Hepatocyte (in vitro differentiated cells): ENCODE measurements at regions not wholly inside any gene's neighbourhood (a gene's known extent, or its start where the extent isn't known, plus 50 kb on each side); places are given as distances from the start of the nearest gene placed in this dataset.

Experiments
- DNase-seq: peaks from one replicate; pipeline ENCODE4 v3.0.0-alpha.2; 2016; ENCODE audit warnings: low spot score
- H2AFZ ChIP-seq: fragments of 200-600 bp; sonication (generic); 2 replicates; pipeline ENCODE4 v1.6.0; 2016; ENCODE audit warnings: antibody characterized with exemption, mild to moderate bottlenecking
- H3K27ac ChIP-seq: fragments of 200-600 bp; sonication (generic); 2 replicates; pipeline ENCODE4 v1.5.1; 2016; ENCODE audit warnings: mild to moderate bottlenecking
- H3K27me3 ChIP-seq: fragments of 200-600 bp; sonication (generic); 2 replicates; pipeline ENCODE4 v1.6.1; 2016
- H3K36me3 ChIP-seq: fragments of 200-600 bp; sonication (generic); replicated peaks from 2 replicates; pipeline ENCODE4 v1.5.1; 2016; ENCODE audit warnings: low read depth; ENCODE audit not compliant: insufficient read depth
- H3K4me1 ChIP-seq: fragments of 200-600 bp; sonication (generic); 2 replicates; pipeline ENCODE4 v1.5.1; 2016; ENCODE audit warnings: mild to moderate bottlenecking, moderate library complexity; ENCODE audit not compliant: insufficient read depth
- H3K4me2 ChIP-seq: fragments of 200-600 bp; sonication (generic); 2 replicates; pipeline ENCODE4 v1.6.0; 2016
- H3K4me3 ChIP-seq: fragments of 200-600 bp; sonication (generic); 2 replicates; pipeline ENCODE4 v1.5.1; 2016; ENCODE audit warnings: mild to moderate bottlenecking
- H3K79me2 ChIP-seq: fragments of 200-600 bp; sonication (generic); 2 replicates; pipeline ENCODE4 v1.6.0; 2017; ENCODE audit warnings: mild to moderate bottlenecking
- H3K9me2 ChIP-seq: fragments of 200-600 bp; sonication (generic); replicated peaks from 2 replicates; pipeline ENCODE4 v1.6.0; 2017; ENCODE audit warnings: mild to moderate bottlenecking; ENCODE audit not compliant: insufficient read depth
- H3K9me3 ChIP-seq: fragments of 200-600 bp; sonication (generic); 2 replicates; pipeline ENCODE4 v1.5.1; 2016; ENCODE audit warnings: low read depth, mild to moderate bottlenecking
- H4K20me1 ChIP-seq: fragments of 200-600 bp; sonication (generic); 2 replicates; pipeline ENCODE4 v1.6.0; 2016; ENCODE audit warnings: mild to moderate bottlenecking; ENCODE audit not compliant: insufficient read depth, poor library complexity, severe bottlenecking
- EZH2 ChIP-seq: fragments of 200-600 bp; sonication (generic); IDR thresholded peaks from 2 replicates; pipeline ENCODE4 v1.6.1; 2016; ENCODE audit warnings: antibody characterized with exemption, mild to moderate bottlenecking, borderline replicate concordance
- EZH2phosphoT487 ChIP-seq: fragments of 200-600 bp; sonication (generic); IDR thresholded peaks from one replicate; pipeline ENCODE4 v1.6.1; 2018; ENCODE audit warnings: antibody characterized with exemption, mild to moderate bottlenecking, low read depth, moderate library complexity; ENCODE audit not compliant: unreplicated experiment, severe bottlenecking
- WGBS: methylation state at CpG from one replicate; pipeline ENCODE4 v1.1.6; 2016; ENCODE audit warnings: low lambda C conversion rate; ENCODE audit errors: missing lambda C conversion rate; 5-methylcytosine and 5-hydroxymethylcytosine counted together
- TF ChIP-seq, protein P1 (sequence below): fragments of 200-600 bp; sonication (generic); IDR thresholded peaks from 2 replicates; pipeline ENCODE4 v1.5.1; 2016; ENCODE audit warnings: antibody characterized with exemption, mild to moderate bottlenecking; ENCODE audit not compliant: poor library complexity

DNA sequence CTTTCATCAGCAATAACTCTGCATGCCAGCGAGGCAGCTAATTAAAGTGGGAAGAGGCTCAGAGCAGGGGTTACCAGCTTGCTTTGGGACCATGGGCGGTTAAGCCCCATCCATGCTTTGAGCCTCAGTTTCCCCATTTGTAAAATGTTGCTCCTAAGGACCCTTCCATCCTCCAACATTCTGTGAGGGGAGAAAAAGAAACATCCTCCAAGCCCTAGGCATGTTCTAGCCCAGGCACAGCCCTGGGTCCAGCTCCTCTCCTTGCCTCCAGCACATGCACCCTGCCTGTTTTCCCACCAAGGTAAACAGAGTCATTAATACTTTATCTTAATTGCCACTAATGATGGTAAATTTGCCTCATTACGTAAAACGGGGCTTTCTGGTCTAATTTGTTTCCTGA, 113.3 kb upstream of the MYCN start:
- no peaks in the 10 kb centered on the region for H3K36me3 ChIP-seq
- no peak overlapping the region for H3K4me2 ChIP-seq
- H2AFZ ChIP-seq: no peak overlapping the region

DNA sequence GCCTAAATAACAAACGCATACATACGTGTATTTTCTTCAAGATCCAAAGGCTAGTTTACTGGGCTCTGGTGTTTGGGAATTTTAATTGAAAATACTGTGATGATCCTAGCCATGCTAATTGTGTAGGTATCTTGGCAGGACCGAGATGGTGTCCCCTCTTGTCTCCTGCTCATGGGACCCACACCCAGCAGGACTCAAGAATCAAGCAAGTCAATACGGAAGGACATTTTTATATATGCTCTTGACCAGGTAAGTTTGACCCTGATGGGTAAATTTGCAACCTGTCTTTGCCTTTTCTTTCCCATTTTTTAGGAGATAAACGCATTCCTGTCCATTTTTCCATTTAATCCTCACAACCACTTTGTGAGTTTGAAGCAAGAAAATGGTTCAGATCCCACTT, 111.8 kb upstream of the MYCN start:
- Histone ChIP-seq H3K27ac (no peak overlapping the region), H3K9me2 (no peaks in the 10 kb centered on the region), H3K36me3 (no peaks in the 10 kb centered on the region), H2AFZ (no peak overlapping the region), H4K20me1 (no peaks in the 10 kb centered on the region), H3K4me3 (no peak overlapping the region), H3K9me3 (no peaks in the 10 kb centered on the region), H3K4me1 (peaks cover 12% of the 10 kb centered on the region), H3K79me2 (no peaks in the 10 kb centered on the region), H3K4me2 (no peak overlapping the region), H3K27me3 (no peaks in the 10 kb centered on the region)
- WGBS: 92% methylated on average over 5 of the region's 5 CpGs
- no peak for DNase-seq
- TF ChIP-seq EZH2 (no peak), EZH2phosphoT487 (no peak)
- TF ChIP-seq, protein P1, sequence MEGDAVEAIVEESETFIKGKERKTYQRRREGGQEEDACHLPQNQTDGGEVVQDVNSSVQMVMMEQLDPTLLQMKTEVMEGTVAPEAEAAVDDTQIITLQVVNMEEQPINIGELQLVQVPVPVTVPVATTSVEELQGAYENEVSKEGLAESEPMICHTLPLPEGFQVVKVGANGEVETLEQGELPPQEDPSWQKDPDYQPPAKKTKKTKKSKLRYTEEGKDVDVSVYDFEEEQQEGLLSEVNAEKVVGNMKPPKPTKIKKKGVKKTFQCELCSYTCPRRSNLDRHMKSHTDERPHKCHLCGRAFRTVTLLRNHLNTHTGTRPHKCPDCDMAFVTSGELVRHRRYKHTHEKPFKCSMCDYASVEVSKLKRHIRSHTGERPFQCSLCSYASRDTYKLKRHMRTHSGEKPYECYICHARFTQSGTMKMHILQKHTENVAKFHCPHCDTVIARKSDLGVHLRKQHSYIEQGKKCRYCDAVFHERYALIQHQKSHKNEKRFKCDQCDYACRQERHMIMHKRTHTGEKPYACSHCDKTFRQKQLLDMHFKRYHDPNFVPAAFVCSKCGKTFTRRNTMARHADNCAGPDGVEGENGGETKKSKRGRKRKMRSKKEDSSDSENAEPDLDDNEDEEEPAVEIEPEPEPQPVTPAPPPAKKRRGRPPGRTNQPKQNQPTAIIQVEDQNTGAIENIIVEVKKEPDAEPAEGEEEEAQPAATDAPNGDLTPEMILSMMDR: no peak

More for the DNA sequence above, 113.3 kb upstream of the MYCN start:
- no peaks in the 10 kb centered on the region for H3K9me2 ChIP-seq
- 77% methylated on average over 4 of the region's 4 CpGs for WGBS
- H3K4me1 ChIP-seq: peaks cover 12% of the 10 kb centered on the region
- no peak overlapping the region for H3K27ac ChIP-seq
- no peaks in the 10 kb centered on the region for H3K79me2 ChIP-seq
- H3K27me3 ChIP-seq: no peaks in the 10 kb centered on the region
- H4K20me1 ChIP-seq: no peaks in the 10 kb centered on the region
- DNase-seq: no peak
- no peaks in the 10 kb centered on the region for H3K9me3 ChIP-seq
- H3K4me3 ChIP-seq: no peak overlapping the region
- no peak for TF ChIP-seq EZH2
- TF ChIP-seq, protein P1: no peak
- TF ChIP-seq EZH2phosphoT487: no peak

DNA sequence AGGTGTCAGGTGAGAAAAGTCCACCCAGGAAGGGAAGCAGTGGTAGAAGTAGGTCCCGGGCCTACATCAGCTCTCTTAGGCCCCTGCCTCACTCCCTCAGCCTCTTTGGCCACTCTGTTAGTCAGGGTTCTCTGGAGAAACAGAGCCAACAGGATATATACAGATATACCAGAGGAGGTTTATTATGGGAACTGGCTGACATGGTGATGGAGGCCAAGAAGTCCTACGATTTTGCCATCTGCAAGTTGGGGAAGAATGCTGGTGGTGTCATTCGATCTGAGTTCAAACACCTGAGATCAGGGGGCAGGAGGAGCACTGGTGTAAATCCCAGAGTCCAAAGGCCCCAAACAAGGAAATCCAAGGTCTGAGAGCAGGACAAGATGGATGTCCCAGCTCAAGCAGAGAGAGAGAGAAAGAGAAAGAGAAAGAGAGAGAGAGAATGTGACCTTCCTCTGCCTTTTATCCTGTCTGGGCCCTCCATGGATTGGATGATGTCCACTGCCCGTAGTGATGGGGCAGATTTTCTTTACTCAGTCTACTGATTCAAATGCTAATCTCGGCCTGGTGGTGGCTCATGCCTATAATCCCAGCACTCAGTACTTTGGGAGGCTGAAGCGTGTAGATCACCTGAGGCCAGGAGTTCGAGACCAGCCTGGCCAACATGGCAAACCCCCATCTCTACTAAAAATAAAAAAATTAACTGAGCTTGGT, 111.1 kb upstream of the MYCN start:
- H3K27ac ChIP-seq: no peak overlapping the region
- no peaks in the 10 kb centered on the region for H4K20me1 ChIP-seq
- WGBS: 91% methylated on average over 7 of the region's 7 CpGs
- no peak overlapping the region for H2AFZ ChIP-seq
- no peak overlapping the region for H3K4me3 ChIP-seq
- H3K4me2 ChIP-seq: no peak overlapping the region
- no peaks in the 10 kb centered on the region for H3K9me3 ChIP-seq
- H3K27me3 ChIP-seq: no peaks in the 10 kb centered on the region
- no peaks in the 10 kb centered on the region for H3K9me2 ChIP-seq
- TF ChIP-seq, protein P1: no peak
- TF ChIP-seq EZH2phosphoT487 (no peak), EZH2 (no peak)
- DNase-seq: no peak
- H3K4me1 ChIP-seq: peaks cover 12% of the 10 kb centered on the region
- H3K79me2 ChIP-seq: no peaks in the 10 kb centered on the region
- H3K36me3 ChIP-seq: no peaks in the 10 kb centered on the region

DNA sequence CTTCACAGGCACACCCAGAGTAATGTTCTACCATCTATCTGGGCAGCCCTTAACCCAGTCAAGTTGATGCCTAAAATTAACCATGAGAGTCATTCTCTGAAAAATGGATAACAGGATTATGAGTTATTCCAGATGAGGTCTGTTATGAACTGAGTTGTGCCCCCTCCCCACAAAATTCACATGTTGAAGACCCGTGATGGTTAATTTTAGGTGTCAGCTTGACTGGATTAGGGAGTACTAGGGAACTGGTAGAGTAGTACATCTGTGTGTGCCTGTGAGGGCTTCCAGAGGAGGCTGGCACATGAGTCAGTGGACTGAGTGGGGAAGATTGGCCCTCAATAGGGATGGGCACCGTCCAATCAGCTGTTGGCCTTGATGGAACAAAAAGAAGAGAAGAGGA, 110.4 kb upstream of the MYCN start:
- DNase-seq: no peak
- TF ChIP-seq, protein P1: no peak
- TF ChIP-seq EZH2 (no peak), EZH2phosphoT487 (no peak)
- Histone ChIP-seq H3K27me3 (no peaks in the 10 kb centered on the region), H3K27ac (no peak overlapping the region), H4K20me1 (no peaks in the 10 kb centered on the region), H3K36me3 (no peaks in the 10 kb centered on the region), H3K9me3 (no peaks in the 10 kb centered on the region), H3K4me1 (peaks cover 12% of the 10 kb centered on the region), H3K4me2 (no peak overlapping the region), H3K9me2 (no peaks in the 10 kb centered on the region), H2AFZ (no peak overlapping the region), H3K4me3 (no peak overlapping the region), H3K79me2 (no peaks in the 10 kb centered on the region)
- WGBS: 95% methylated on average over 2 of the region's 2 CpGs
